ENCODE measurements at regions not wholly inside any gene's neighbourhood (a gene's known extent, or its start where the extent isn't known, plus 50 kb on each side); places are given as distances from the start of the nearest gene placed in this dataset.

GRCh38 chr15:97082830-97083229 is 752.3 kb downstream of the NR2F2 start:
- no peak for TF ChIP-seq EZH2phosphoT487 (IDR thresholded peaks at IDR 0.05; ENCODE audit: borderline replicate concordance, low read length)
- no peak for TF ChIP-seq CTCF (IDR thresholded peaks at IDR 0.05; ENCODE audit: low read depth, low read length, poor library complexity, severe bottlenecking)
